Activated CD4-positive, alpha-beta T cell treated with anti-CD3 and anti-CD28 coated beads, Interleukin-2, amount 50 U/mL, for 24 hours (primary cell): ENCODE measurements at regions not wholly inside any gene's neighbourhood (a gene's known extent, or its start where the extent isn't known, plus 50 kb on each side); places are given as distances from the start of the nearest gene placed in this dataset.

Experiments used
- DNase-seq, 2 donors: peaks; one replicate each; pipeline ENCODE4 v3.0.0-alpha.2; 2020; ENCODE audit warnings: low read depth in 1 of 2, low spot score in 1 of 2

DNA sequence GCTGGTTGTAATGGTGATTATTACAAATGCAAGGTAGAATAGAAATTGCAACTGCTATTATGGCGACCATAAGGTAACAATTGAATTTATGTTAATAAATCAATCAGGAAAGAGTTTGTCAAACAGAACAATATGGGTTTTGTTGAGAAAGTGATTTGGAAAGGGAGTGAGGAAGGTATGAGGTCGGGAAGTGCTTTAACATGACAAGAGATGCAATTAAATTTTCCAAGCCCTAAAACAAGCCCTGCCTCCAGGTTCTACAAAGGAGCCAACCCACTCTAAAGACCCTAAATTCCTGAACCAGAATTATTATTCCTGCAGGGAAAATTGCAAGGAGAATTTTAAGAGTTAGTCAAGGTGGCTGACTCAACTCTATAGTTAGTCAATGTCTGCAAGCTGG, 363.7 kb downstream of the BMPER start:
- DNase-seq: no peak

DNA sequence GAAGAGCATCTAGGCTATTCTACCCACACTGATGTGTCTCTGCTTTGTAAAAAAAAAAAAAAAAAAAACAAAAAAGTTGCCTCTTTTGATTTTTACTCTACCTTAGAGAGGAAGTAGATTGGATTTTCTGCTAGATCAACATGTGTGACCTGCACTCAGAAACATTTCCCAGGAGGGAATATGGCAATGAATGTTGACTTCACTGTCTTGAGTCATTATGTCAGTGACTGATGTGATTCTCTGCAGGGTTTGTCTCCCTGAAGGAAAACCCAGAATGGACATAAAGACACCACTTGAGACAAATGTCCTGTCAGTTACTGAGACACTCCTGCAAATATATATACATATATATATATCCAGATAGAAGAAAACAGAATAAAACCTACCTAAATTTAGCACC, 370.3 kb downstream of the BMPER start:
- DNase-seq: no peak

DNA sequence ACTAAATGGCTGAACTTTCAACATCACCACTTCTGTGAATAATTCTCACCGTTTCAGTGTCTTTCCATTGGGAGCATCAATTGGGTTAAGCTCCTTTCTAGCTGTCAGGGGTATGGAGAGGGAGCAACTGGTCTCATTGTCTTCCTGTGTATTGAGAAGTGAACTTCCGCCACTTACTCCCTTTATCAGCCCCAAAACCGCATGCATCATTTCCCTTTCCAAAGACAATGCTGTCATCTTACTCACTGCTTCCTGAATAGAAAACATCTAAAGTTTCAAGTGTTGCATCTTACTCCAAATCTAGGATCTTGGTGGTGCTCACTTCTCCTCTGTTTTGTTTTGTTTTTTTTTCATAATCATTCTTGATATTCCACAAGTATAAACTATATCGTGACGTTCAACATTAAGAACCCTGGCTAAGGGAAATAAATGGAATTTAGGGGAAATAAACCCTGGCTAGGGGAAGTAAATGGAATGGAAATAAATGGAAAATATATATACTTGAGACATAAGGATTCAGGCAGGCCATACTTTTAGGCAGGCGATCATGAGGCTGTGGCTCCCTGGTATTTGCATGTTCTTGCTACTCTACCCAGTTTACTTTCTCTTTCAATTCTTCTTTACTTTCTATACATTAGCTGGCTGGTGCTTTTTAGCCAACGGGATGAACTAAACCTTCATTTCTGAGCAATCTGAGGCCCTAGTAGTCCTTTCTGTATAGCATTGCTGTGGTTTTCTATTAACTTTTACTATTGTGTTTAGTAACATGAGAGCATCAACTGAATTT, 371.9 kb downstream of the BMPER start:
- no peak for DNase-seq

DNA sequence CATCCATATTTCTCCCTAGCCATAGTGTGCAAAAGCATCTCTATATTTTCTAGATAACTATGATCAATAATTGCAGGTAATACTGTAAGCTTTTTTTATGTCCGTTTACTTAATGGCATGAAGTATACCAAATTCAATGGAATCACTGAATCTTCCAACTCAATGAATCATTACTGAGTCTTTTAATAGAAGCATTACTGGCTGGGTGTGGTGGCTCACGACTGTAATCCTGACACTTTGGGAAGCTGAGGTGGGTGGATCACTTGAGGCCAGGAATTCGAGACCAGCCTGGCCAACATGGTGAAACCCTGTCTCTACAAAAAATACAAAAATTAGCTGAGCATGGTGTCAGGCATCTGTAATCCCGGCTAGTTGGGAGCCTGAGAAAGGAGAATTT, 372.5 kb downstream of the BMPER start:
- no peak for DNase-seq

DNA sequence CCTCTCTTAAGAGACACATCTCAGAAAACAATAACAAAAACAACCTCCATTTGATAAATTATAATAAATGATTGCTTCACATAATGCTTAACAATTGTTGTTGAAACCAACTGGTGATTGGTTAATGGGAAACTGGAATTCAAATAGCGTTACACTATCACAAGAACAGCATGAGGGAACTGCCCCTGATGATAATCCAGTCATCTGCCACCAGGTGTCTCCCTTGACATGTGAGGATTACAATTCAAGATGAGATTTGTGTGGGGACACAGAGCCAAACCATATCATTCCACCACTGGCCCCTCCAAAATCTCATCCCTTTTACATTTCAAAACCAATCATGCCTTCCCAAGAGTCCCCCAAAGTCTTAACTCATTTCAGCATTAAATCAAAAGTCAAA, 375.9 kb downstream of the BMPER start:
- DNase-seq: no peak

DNA sequence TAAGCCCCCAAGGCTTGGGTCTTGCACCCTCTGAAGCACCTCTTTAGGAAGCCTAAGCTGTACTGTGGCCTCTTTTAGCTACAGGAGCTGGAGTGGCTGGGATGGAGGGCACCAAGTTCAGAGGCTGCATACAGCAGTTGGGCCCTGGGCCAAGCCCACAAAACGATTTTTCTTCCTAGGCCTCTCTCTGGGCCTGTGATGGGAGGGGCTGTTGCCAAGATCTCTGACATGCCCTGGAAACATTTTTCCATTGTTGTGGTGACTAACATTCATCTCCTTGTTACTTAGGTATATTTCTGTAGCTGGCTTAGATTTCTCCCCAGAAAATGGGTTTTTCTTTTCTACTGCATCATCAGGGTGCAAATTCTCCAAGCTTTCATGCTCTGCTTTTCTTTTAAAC, 375.7 kb upstream of the NPSR1 start:
- no peak for DNase-seq

DNA sequence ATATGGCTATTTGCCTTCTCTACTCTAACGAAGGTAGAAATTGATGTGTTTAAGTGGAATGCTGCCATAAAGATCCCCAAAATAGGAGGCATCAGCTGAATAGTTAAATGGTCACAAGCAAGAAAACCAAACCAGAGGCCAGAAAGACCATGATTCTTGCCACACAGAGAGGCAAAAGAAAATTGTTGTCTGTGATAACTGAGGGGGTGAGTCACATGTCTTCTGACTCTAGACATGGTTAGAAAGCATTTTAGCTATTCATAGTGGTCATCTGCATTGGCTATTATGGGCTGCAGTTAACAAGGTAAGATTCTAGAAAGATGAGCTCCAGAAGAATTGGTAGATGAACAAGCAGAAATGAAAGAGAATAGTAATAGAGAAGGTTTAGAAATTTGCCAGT, 361.4 kb upstream of the NPSR1 start:
- DNase-seq: no peak

DNA sequence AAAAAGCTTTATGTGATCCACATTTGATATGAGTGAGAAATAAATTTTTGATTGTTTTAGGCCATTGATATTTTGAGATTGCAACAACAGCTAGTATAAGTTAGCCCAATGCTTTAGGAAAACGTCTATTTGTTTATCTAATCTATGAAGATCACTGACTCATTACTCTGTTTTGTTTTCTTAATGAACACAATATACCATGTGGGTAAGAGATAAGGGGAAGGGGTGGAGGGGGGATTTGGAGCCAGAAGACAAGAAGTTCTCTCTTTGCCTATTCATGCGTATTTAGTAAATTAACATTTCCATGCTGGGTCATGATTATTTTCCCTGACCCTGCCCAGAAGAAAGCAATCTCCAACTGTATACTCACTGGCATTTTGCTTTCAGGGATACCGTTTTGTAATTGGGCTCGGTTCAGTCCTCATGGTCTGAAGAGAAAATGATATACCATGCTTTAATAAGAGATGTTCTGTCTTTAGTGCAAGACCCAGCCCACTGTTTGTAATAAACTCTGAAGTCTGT, 359.5 kb upstream of the NPSR1 start:
- DNase-seq: no peak

DNA sequence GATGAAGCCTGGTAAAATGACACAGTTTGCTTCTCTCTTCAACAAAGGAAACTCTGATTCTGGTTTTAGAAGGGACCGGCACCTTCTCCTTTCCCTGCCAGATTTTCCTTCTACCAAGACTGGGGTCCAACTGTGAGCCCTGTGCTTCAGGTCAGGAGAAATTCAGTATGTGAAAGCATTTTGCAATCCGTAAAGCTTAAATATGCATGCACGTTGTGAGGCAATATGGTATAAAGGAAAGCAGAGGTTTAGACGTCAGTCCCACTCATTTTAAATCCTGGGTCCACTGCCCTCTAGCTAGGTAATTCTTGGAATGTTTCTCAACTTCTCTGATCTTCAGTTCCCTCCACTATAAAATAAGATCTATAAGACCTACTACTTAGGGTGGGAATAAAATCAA, 359.0 kb upstream of the NPSR1 start:
- DNase-seq: no peak

DNA sequence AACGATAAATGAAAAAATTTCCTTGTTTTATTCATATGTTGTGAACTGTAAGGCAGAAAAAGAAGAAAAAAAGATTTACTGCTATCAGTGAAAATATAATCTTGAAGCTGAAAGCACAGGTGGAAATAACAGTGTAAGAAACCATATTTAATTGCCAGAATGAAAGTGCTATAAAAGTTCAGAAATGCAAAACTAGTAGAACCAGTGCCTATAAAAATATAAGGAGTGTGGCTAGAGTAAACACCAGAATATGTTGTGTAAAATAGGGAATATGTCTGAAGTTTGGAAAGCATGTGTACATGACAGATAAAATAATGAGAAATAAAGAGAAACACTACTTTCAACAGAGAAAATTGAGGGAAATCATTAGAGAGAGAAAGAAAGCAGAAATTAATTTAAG, 350.5 kb upstream of the NPSR1 start:
- no peak for DNase-seq

DNA sequence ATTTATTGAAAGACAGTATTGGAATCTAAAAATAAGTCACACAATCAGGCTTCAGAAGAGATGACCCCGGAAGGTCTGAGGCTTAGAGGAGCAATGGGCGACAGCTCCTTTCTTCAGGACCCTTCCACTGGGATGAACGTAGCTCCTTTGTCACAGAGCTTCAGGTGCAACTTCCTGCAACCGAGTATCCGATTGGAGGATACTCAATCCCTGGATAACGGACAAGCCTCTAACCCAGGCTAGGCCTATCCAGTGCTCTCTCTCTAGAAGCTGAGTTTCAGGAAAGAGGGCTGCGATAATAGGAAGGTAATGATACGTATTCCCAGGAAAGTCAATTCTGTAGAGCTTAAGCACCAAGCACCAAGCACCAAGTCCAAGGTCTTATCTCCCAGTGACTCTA, 349.4 kb upstream of the NPSR1 start:
- DNase-seq: no peak

DNA sequence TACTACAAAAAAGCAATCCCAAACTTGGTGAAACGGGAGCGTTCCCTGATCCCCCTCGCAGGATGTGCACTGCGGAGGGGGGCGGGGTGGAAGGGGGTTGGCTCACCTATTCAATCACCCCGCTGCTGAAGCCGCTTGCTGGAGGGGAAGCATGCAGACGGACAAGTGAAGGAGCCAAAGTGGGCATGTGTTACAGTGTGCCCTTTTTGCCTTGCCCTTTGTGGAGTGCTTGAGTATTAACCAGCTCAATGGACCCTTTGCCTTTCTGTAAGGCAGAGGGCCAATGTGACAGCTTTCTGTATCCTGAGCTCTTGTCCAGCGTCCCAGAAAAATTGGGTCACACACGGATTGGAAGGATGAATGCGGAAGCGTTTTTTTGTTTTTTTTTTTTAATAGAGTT, 348.9 kb upstream of the NPSR1 start:
- DNase-seq: no peak

DNA sequence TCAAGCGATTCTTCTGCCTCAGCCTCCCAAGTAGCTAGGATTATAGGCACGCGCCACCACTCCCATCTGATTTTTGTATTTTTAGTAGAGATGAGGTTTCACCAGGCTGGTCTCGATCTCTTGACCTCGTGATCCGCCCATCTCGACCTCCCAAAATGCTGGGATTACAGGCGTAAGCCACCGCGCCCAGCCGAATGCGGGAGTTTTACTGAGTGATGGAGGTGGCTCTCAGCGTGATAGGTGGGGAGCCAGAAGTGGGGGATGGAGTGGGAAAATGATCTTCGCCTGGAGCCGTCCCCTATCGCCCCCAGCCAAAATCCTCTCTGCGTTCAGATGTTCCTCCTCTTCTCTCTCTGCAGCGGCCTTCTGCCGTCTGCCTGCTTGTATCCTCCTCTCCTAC, 348.4 kb upstream of the NPSR1 start:
- no peak for DNase-seq

DNA sequence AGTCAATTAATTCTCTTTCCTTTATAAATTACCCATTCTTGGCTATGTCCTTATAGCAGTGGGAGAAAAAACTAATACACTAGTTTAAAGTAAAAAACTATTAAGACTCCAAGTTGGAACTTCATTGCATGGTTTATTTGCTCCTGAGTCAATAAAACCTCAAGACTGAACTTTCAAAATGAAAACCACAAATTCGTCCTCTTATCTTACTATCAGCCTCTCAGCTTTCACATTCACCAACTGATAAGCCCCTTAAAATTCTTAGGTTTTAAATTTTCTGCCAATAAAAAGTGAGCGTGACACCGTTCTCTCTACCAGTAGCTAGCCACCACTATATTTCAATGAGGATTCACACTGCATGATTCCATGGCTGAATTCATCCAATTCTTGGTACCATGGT, 346.4 kb upstream of the NPSR1 start:
- no peak for DNase-seq

DNA sequence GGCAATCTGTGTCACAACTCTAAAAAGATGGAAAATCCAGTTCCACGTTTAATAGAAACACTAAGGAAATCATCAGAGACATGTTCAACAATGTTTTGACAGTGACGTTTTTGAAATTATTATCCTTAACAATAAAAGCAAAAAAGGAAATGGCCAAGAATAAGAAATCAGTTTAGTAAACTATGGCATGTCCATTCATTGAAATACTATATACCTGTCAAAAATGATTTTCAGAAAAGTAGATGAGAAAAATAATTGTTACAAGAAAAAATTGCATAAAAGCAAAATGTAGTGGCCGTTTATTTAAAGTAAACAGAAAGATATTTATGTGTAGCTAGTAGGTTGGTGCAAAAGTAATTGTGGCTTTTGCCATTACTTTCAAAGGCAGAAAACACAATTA, 345.4 kb upstream of the NPSR1 start:
- DNase-seq: no peak

DNA sequence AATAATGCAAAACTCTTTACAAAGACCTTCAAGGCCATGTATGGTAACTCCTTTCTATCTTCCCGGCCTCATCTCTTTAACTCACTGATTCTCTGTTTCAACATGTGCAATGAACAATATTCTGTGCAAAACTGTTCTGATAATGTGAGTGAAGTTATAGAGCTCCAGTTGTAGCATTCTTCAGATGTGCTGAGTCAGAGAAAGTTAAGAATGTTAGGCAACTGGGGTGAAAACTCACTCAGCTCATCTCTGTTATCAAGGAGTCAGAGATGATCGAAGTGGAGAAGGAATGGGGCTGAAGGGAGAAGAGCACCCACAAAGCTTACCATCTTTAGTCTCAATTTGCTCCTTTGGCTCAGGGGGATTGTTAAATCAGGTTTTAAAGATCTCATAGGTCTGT, 344.7 kb upstream of the NPSR1 start:
- no peak for DNase-seq

DNA sequence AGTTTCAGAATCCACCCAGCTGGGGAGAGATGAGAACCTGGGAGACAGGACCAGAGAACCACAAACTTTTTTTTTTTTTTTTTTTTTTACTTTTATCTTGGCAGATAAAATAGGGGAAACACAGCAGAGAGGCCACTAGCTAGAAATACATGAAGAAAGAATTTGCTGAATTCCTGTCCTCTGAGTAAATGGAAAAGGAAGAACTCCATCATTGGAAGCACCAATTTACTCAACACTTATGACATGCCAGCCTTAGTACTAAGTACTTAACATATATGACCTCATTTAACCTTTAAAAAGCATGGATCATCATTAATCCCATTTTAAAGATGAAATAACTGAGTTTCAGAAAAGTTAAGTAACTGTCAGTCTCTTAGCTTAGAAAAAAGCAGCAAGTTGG, 343.0 kb upstream of the NPSR1 start:
- DNase-seq: no peak

DNA sequence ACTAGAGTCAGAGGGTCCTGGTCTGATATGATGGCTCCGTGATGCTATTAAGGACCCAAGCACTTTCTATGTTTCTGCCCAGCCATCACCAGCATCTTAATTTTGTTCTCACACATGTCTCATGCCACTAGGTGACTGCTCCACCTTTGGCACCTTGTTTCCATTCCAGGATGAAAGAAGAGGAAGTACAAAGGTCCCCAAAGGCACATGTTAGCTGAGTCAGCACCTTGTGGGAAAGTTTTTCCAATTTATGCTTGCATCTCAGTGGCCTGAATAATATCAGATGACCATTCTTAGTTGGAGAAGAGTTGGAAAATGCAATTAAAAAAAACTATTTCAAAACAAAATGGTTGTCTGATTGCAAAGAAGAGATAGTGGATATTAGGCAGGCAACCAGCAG, 341.0 kb upstream of the NPSR1 start:
- DNase-seq: no peak

DNA sequence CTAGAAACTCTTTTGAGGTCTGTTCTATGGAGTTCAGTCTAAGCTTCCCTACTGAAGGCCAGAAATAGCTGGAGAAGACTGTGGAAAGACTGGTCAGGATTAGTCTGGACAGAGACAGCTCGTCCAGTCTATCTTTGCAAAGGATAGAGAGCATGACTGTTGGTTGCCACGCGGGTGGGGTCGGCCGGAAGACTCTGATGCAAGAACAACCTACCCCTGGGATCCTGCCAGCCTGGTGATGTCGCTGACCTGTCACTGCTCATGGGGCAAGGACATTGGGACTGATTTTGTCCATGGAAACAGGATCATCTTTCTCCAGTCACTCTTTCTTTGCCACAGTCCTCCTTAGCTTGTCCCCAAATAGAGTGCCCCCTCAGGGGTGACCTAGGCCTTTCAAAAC, 337.6 kb upstream of the NPSR1 start:
- DNase-seq: no peak

DNA sequence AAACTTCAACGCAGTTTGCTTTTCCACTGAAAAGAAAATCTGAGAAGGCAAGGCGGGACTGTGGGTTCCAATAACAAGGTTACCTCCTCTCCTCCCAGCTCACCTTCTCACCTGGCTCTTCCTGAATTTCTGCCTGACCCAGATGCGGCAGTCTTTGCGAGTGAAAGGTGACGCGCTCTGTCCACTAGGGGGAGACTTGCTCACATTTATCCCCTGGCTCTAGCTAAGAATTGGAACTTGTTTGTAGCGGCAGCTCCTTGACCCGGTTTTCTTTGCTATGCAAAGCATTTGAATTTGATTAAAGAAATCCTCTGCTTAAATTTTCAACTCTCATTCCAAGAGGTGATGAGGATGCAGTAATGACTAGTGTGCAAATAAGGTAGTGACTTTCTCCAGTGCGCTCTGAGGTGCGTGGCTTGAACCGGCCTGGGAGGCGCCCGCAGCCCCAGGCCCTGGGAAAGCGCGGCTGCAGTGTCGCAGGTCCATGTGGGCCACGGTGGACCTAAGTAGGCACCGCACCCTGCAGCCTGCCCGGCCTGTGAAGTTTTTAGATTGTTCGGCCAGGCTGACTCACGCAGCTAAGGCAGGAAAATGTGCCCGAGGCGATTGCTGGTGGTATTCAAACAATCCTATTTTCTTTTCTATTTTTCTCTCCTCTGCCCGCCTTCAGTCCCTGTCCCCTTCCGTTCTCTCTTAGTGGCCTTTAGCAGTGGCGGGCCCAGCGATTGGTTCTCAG, 336.9 kb upstream of the NPSR1 start:
- DNase-seq: peak; percentile 2 to 23

DNA sequence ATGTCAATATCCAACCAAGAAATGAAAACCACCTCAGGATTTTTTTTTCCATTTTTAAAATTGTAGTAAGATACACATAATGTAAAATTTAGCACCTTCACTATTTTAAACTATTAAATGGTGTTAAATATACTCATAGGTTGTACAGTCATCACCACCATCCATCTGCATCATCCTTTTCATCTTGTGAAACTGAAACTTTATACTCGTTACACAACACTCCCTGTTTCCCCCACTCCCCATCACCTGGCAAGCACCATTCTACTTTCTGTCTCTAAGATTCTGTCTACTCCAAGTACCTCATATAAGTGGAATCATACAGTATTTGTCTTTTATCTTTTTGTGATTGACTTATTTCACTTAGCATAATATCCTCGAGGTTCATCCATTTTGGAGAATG, 335.2 kb upstream of the NPSR1 start:
- no peak for DNase-seq

DNA sequence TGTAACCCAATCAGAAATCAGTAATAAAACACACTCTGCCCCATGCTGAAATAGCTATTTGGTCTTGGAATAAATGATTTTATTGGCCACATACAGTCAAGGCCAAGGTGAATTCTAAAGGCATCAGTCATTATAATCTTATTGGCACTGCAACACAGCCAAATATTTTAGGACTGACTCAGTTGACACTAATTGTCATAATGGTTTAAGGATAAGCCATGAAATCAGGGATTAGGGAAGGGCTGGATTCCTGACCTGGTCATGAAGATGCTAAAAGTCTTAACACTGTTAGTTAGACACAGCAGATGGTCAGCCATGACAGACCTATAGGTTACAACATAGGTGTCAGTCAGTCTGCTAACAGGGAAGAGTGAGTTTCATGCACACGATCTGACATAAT, 330.3 kb upstream of the NPSR1 start:
- no peak for DNase-seq

DNA sequence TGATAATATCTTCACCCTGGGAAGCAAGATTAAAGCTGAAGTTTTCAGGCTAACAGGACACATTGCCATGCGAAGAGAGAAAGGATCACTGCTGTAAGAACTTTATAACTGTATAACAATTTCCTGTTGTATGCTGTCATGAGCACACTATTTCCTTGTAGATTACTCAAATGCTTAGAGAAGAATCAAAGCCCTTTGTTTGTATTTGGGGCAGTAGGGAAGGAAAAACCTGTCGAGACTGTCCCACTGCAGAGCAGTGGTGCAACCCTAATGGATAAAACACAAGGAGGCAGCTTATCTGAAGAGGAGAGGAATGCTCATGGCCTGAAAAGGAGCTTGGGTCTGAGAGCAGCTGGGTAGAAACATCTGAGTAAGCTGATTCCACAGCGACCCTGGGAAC, 327.7 kb upstream of the NPSR1 start:
- no peak for DNase-seq
